B cell (primary cell): ENCODE measurements at regions not wholly inside any gene's neighbourhood (a gene's known extent, or its start where the extent isn't known, plus 50 kb on each side); places are given as distances from the start of the nearest gene placed in this dataset.

Experiments
- ATAC-seq: fragments of 200-7000 bp; cut with Tn5 transposase; one replicate; pipeline ENCODE4 v1.10.0; 2021; ENCODE audit warnings: low read depth, mild to moderate bottlenecking, moderate number of reproducible peaks, moderate library complexity
- CTCF ChIA-PET: fragments of 350-600 bp; sonication (Branson Sonifier 250); formaldehyde crosslinking; loops from one replicate; lab custom pipeline; 2021; ENCODE audit warnings: antibody characterized with exemption, inconsistent platforms; lab: Charles Lee
- POLR2A ChIA-PET: fragments of 350-600 bp; sonication (Branson Sonifier 250); formaldehyde crosslinking; loops from one replicate; lab custom pipeline; 2021; ENCODE audit warnings: antibody characterized with exemption; lab: Charles Lee
- DNase-seq: peaks from one replicate; pipeline ENCODE4 v3.0.0; 2013
- H2AFZ ChIP-seq: 2 replicates; pipeline ENCODE4 v1.6.1; 2012; ENCODE audit warnings: mild to moderate bottlenecking, low read depth, low read length; ENCODE audit not compliant: insufficient read depth, poor library complexity, severe bottlenecking
- H3K27ac ChIP-seq, 2 donors: 1 replicate in 1 of 2; 2 replicates in 1 of 2; pipeline ENCODE4 v1.5.1; 2012 to 2013; ENCODE audit warnings: low read length in 2 of 2, mild to moderate bottlenecking in 2 of 2, moderate library complexity in 1 of 2
- H3K27me3 ChIP-seq, 4 experiments: fragments of 200-600 bp in 1 of 4; sonication (generic) in 1 of 4; replicated peaks in 1 of 4; 1 replicate in 2 of 4; 2 replicates in 2 of 4; pipeline versions ENCODE4 v1.6.1 to v1.7.0; 2013 to 2016; ENCODE audit warnings: low read length in 3 of 4, mild to moderate bottlenecking in 2 of 4, mixed read lengths in 1 of 4, moderate library complexity in 1 of 4; ENCODE audit not compliant: insufficient read depth in 4 of 4, control insufficient read depth in 3 of 4; ENCODE audit errors: control extremely low read depth in 1 of 4
- H3K36me3 ChIP-seq, 2 experiments: replicated peaks in 1 of 2; 1 replicate in 1 of 2; 2 replicates in 1 of 2; pipeline versions ENCODE4 v1.6.1 to v1.7.1; 2013; ENCODE audit warnings: low read length in 1 of 2; ENCODE audit not compliant: insufficient read depth in 2 of 2, control insufficient read depth in 1 of 2; ENCODE audit errors: control extremely low read depth in 1 of 2, extremely low read depth in 1 of 2
- H3K4me1 ChIP-seq, 2 donors: fragments of 200-600 bp in 1 of 2; sonication (generic) in 1 of 2; 1 replicate in 1 of 2; 2 replicates in 1 of 2; pipeline versions ENCODE4 v1.5.1 to v1.6.1; 2013 to 2017; ENCODE audit warnings: low read length in 2 of 2; ENCODE audit not compliant: control insufficient read depth in 2 of 2, insufficient read depth in 2 of 2
- H3K4me2 ChIP-seq: replicated peaks from 2 replicates; pipeline ENCODE3; 2012; ENCODE audit warnings: mild to moderate bottlenecking, low read depth, low read length; ENCODE audit not compliant: poor library complexity, severe bottlenecking
- H3K4me3 ChIP-seq, 5 experiments: fragments of 200-600 bp in 1 of 5; sonication (generic) in 1 of 5; 1 replicate in 3 of 5; 2 replicates in 2 of 5; pipeline versions ENCODE4 v1.5.1 to v1.7.0; 2011 to 2016; ENCODE audit warnings: low read length in 4 of 5, mild to moderate bottlenecking in 4 of 5, low read depth in 2 of 5, control low read depth in 1 of 5, moderate library complexity in 1 of 5; ENCODE audit not compliant: insufficient read depth in 1 of 5; ENCODE audit errors: control extremely low read depth in 1 of 5, extremely low read depth in 1 of 5
- H3K79me2 ChIP-seq: fragments of 200-600 bp; sonication (generic); one replicate; pipeline ENCODE4 v1.6.0; 2016; ENCODE audit warnings: low read length; ENCODE audit not compliant: control insufficient read depth, insufficient read depth
- H3K9ac ChIP-seq: fragments of 200-600 bp; sonication (generic); 2 replicates; pipeline ENCODE4 v1.6.1; 2017; ENCODE audit warnings: mild to moderate bottlenecking, low read length, moderate library complexity
- H3K9me3 ChIP-seq, 3 donors: one replicate each; pipeline versions ENCODE4 v1.6.1 to v1.7.1; 2013; ENCODE audit warnings: low read length in 2 of 3; ENCODE audit not compliant: control insufficient read depth in 2 of 3, insufficient read depth in 1 of 3; ENCODE audit errors: control extremely low read depth in 1 of 3
- H4K20me1 ChIP-seq: 2 replicates; pipeline ENCODE4 v1.6.0; 2012; ENCODE audit warnings: mild to moderate bottlenecking, low read length; ENCODE audit not compliant: insufficient read depth, control insufficient read depth, poor library complexity, severe bottlenecking
- H3K27ac Mint-ChIP-seq: one replicate; pipeline ENCODE4 v1.8.0; 2021; ENCODE audit warnings: mixed read lengths
- H3K27me3 Mint-ChIP-seq: one replicate; pipeline ENCODE4 v1.8.0; 2021; ENCODE audit warnings: mixed read lengths
- H3K4me1 Mint-ChIP-seq: one replicate; pipeline ENCODE4 v1.8.0; 2021; ENCODE audit warnings: mixed read lengths
- H3K4me3 Mint-ChIP-seq: one replicate; pipeline ENCODE4 v1.8.0; 2021; ENCODE audit warnings: mixed read lengths
- H3K9me3 Mint-ChIP-seq: one replicate; pipeline ENCODE4 v1.8.0; 2022; ENCODE audit warnings: mixed read lengths; ENCODE audit not compliant: insufficient read depth
- CTCF ChIP-seq: fragments of 200-600 bp; IDR thresholded peaks from one replicate; pipeline ENCODE4 v1.8.0; 2022; ENCODE audit warnings: antibody characterized with exemption, mild to moderate bottlenecking
- EZH2 ChIP-seq: IDR thresholded peaks from 2 replicates; pipeline ENCODE4 v1.6.1; 2012; ENCODE audit warnings: borderline replicate concordance, low read depth, mild to moderate bottlenecking, moderate library complexity, low read length; ENCODE audit not compliant: insufficient read depth, poor library complexity, severe bottlenecking
- WGBS: methylation state at CpG from one replicate; pipeline ENCODE4 v1.1.5; 2013; ENCODE audit warnings: missing lambda C conversion rate; ENCODE audit not compliant: insufficient coverage; 5-methylcytosine and 5-hydroxymethylcytosine counted together
- intact Hi-C: fragments of 100-400 bp; cut with micrococcal nuclease; formaldehyde crosslinking; loops from one replicate; pipeline ENCODE4 v1.10.0; 2022

- H4K20me1 ChIP-seq: no peaks in the 10 kb centered on the region
- CTCF ChIA-PET: no interaction called here
- H3K36me3 ChIP-seq: no peaks in the 10 kb centered on the region
- DNase-seq (no peak), ATAC-seq (no peak)
- H3K9ac ChIP-seq: no peak overlapping the region
- no peaks in the 10 kb centered on the region for H3K9me3 ChIP-seq
- H3K27ac ChIP-seq: no peak overlapping the region
- H3K4me3 ChIP-seq: no peak overlapping the region
- no peaks in the 10 kb centered on the region for H3K79me2 ChIP-seq
- intact Hi-C loops: no loop called here
- no peak overlapping the region for H3K27ac Mint-ChIP-seq
- no peaks in the 10 kb centered on the region for H3K9me3 Mint-ChIP-seq
- no peak overlapping the region for H3K4me2 ChIP-seq
- POLR2A ChIA-PET: no interaction called here
- H3K4me1 ChIP-seq: peaks cover 18 to 22% of the 10 kb centered on the region in 2 donors
- no peak overlapping the region for H2AFZ ChIP-seq
- no CpG with 5 or more reads among the region's 3 CpGs for WGBS
- no peak for TF ChIP-seq EZH2
- TF ChIP-seq CTCF: no peak
- H3K4me1 Mint-ChIP-seq: peaks cover 20% of the 10 kb centered on the region
- no peaks in the 10 kb centered on the region for H3K27me3 ChIP-seq
- peaks cover 10% of the 10 kb centered on the region for H3K27me3 Mint-ChIP-seq
- H3K4me3 Mint-ChIP-seq: no peak overlapping the region
Measured at GRCh38 chr6:139887275-139887674, 512.8 kb upstream of the CITED2 start.

GRCh38 chr6:139886396-139886795 lies 511.9 kb upstream of the CITED2 start:
- Histone ChIP-seq H3K4me2 (no peak overlapping the region), H3K4me3 (no peak overlapping the region), H4K20me1 (no peaks in the 10 kb centered on the region), H2AFZ (no peak overlapping the region), H3K4me1 (peaks cover 24 to 25% of the 10 kb centered on the region in 2 donors), H3K9ac (no peak overlapping the region), H3K79me2 (no peaks in the 10 kb centered on the region), H3K27me3 (no peaks in the 10 kb centered on the region), H3K27ac (no peak overlapping the region), H3K9me3 (no peaks in the 10 kb centered on the region), H3K36me3 (no peaks in the 10 kb centered on the region)
- Mint-ChIP-seq H3K9me3 (no peaks in the 10 kb centered on the region), H3K4me3 (no peak overlapping the region), H3K27ac (no peak overlapping the region), H3K4me1 (peaks cover 24% of the 10 kb centered on the region), H3K27me3 (peaks cover 4% of the 10 kb centered on the region)
- 100% methylated on average over 1 of the region's 6 CpGs for WGBS
- intact Hi-C loops: no loop called here
- TF ChIP-seq EZH2: no peak
- no peak for TF ChIP-seq CTCF
- ChIA-PET CTCF (no interaction called here), POLR2A (no interaction called here)
- ATAC-seq (no peak), DNase-seq (no peak)
